Fibroblast of villous mesenchyme (primary cell): ENCODE measurements at regions not wholly inside any gene's neighbourhood (a gene's known extent, or its start where the extent isn't known, plus 50 kb on each side); places are given as distances from the start of the nearest gene placed in this dataset.

ENCODE experiments used
- DNase-seq: peaks from one replicate; pipeline ENCODE4 v3.0.0-alpha.2; 2010; ENCODE audit warnings: low read depth
- H3K4me3 ChIP-seq: 2 replicates; pipeline ENCODE4 v1.5.1; 2011; ENCODE audit warnings: low read depth, mild to moderate bottlenecking, low read length
- CTCF ChIP-seq: IDR thresholded peaks from 2 replicates; pipeline ENCODE4 v1.5.1; 2012; ENCODE audit warnings: low read depth, mild to moderate bottlenecking, low read length; ENCODE audit not compliant: insufficient read depth

- no peak for DNase-seq
- TF ChIP-seq CTCF: no peak
- H3K4me3 ChIP-seq: no peak overlapping the region
Observed at GRCh38 chr3:35408882-35409281, 230.4 kb upstream of the ARPP21 start.

- no peak for DNase-seq
- H3K4me3 ChIP-seq: no peak overlapping the region
- TF ChIP-seq CTCF: no peak
Observed at GRCh38 chr3:35409991-35410390, 229.3 kb upstream of the ARPP21 start.

- no peak overlapping the region for H3K4me3 ChIP-seq
- TF ChIP-seq CTCF: no peak
Observed at GRCh38 chr3:35413483-35413882, 225.8 kb upstream of the ARPP21 start.

GRCh38 chr3:35417080-35417479 is 222.2 kb upstream of the ARPP21 start:
- no peak for DNase-seq
- TF ChIP-seq CTCF: no peak
- H3K4me3 ChIP-seq: no peak overlapping the region

More at GRCh38 chr3:35413483-35413882, 225.8 kb upstream of the ARPP21 start:
- DNase-seq: no peak

GRCh38 chr3:35422101-35422500 is 217.2 kb upstream of the ARPP21 start:
- DNase-seq: no peak
- no peak overlapping the region for H3K4me3 ChIP-seq
- TF ChIP-seq CTCF: no peak

GRCh38 chr3:35422836-35423601 is 216.3 kb upstream of the ARPP21 start:
- no peak for TF ChIP-seq CTCF
- no peak overlapping the region for H3K4me3 ChIP-seq
- DNase-seq: peak; percentile 1
